B cell (primary cell): ENCODE measurements at regions not wholly inside any gene's neighbourhood (a gene's known extent, or its start where the extent isn't known, plus 50 kb on each side); places are given as distances from the start of the nearest gene placed in this dataset.

Source experiments
- ATAC-seq: fragments of 200-7000 bp; cut with Tn5 transposase; one replicate; pipeline ENCODE4 v1.10.0; 2021; ENCODE audit warnings: low read depth, mild to moderate bottlenecking, moderate number of reproducible peaks, moderate library complexity
- CTCF ChIA-PET: fragments of 350-600 bp; sonication (Branson Sonifier 250); formaldehyde crosslinking; loops from one replicate; lab custom pipeline; 2021; ENCODE audit warnings: antibody characterized with exemption, inconsistent platforms; lab: Charles Lee
- POLR2A ChIA-PET: fragments of 350-600 bp; sonication (Branson Sonifier 250); formaldehyde crosslinking; loops from one replicate; lab custom pipeline; 2021; ENCODE audit warnings: antibody characterized with exemption; lab: Charles Lee
- DNase-seq: peaks from one replicate; pipeline ENCODE4 v3.0.0; 2013
- H2AFZ ChIP-seq: 2 replicates; pipeline ENCODE4 v1.6.1; 2012; ENCODE audit warnings: mild to moderate bottlenecking, low read depth, low read length; ENCODE audit not compliant: insufficient read depth, poor library complexity, severe bottlenecking
- H3K27ac ChIP-seq, 2 donors: 1 replicate in 1 of 2; 2 replicates in 1 of 2; pipeline ENCODE4 v1.5.1; 2012 to 2013; ENCODE audit warnings: low read length in 2 of 2, mild to moderate bottlenecking in 2 of 2, moderate library complexity in 1 of 2
- H3K27me3 ChIP-seq, 4 experiments: fragments of 200-600 bp in 1 of 4; sonication (generic) in 1 of 4; replicated peaks in 1 of 4; 1 replicate in 2 of 4; 2 replicates in 2 of 4; pipeline versions ENCODE4 v1.6.1 to v1.7.0; 2013 to 2016; ENCODE audit warnings: low read length in 3 of 4, mild to moderate bottlenecking in 2 of 4, mixed read lengths in 1 of 4, moderate library complexity in 1 of 4; ENCODE audit not compliant: insufficient read depth in 4 of 4, control insufficient read depth in 3 of 4; ENCODE audit errors: control extremely low read depth in 1 of 4
- H3K36me3 ChIP-seq, 2 experiments: replicated peaks in 1 of 2; 1 replicate in 1 of 2; 2 replicates in 1 of 2; pipeline versions ENCODE4 v1.6.1 to v1.7.1; 2013; ENCODE audit warnings: low read length in 1 of 2; ENCODE audit not compliant: insufficient read depth in 2 of 2, control insufficient read depth in 1 of 2; ENCODE audit errors: control extremely low read depth in 1 of 2, extremely low read depth in 1 of 2
- H3K4me1 ChIP-seq, 2 donors: fragments of 200-600 bp in 1 of 2; sonication (generic) in 1 of 2; 1 replicate in 1 of 2; 2 replicates in 1 of 2; pipeline versions ENCODE4 v1.5.1 to v1.6.1; 2013 to 2017; ENCODE audit warnings: low read length in 2 of 2; ENCODE audit not compliant: control insufficient read depth in 2 of 2, insufficient read depth in 2 of 2
- H3K4me2 ChIP-seq: replicated peaks from 2 replicates; pipeline ENCODE3; 2012; ENCODE audit warnings: mild to moderate bottlenecking, low read depth, low read length; ENCODE audit not compliant: poor library complexity, severe bottlenecking
- H3K4me3 ChIP-seq, 5 experiments: fragments of 200-600 bp in 1 of 5; sonication (generic) in 1 of 5; 1 replicate in 3 of 5; 2 replicates in 2 of 5; pipeline versions ENCODE4 v1.5.1 to v1.7.0; 2011 to 2016; ENCODE audit warnings: low read length in 4 of 5, mild to moderate bottlenecking in 4 of 5, low read depth in 2 of 5, control low read depth in 1 of 5, moderate library complexity in 1 of 5; ENCODE audit not compliant: insufficient read depth in 1 of 5; ENCODE audit errors: control extremely low read depth in 1 of 5, extremely low read depth in 1 of 5
- H3K79me2 ChIP-seq: fragments of 200-600 bp; sonication (generic); one replicate; pipeline ENCODE4 v1.6.0; 2016; ENCODE audit warnings: low read length; ENCODE audit not compliant: control insufficient read depth, insufficient read depth
- H3K9ac ChIP-seq: fragments of 200-600 bp; sonication (generic); 2 replicates; pipeline ENCODE4 v1.6.1; 2017; ENCODE audit warnings: mild to moderate bottlenecking, low read length, moderate library complexity
- H3K9me3 ChIP-seq, 3 donors: one replicate each; pipeline versions ENCODE4 v1.6.1 to v1.7.1; 2013; ENCODE audit warnings: low read length in 2 of 3; ENCODE audit not compliant: control insufficient read depth in 2 of 3, insufficient read depth in 1 of 3; ENCODE audit errors: control extremely low read depth in 1 of 3
- H4K20me1 ChIP-seq: 2 replicates; pipeline ENCODE4 v1.6.0; 2012; ENCODE audit warnings: mild to moderate bottlenecking, low read length; ENCODE audit not compliant: insufficient read depth, control insufficient read depth, poor library complexity, severe bottlenecking
- H3K27ac Mint-ChIP-seq: one replicate; pipeline ENCODE4 v1.8.0; 2021; ENCODE audit warnings: mixed read lengths
- H3K27me3 Mint-ChIP-seq: one replicate; pipeline ENCODE4 v1.8.0; 2021; ENCODE audit warnings: mixed read lengths
- H3K4me1 Mint-ChIP-seq: one replicate; pipeline ENCODE4 v1.8.0; 2021; ENCODE audit warnings: mixed read lengths
- H3K4me3 Mint-ChIP-seq: one replicate; pipeline ENCODE4 v1.8.0; 2021; ENCODE audit warnings: mixed read lengths
- H3K9me3 Mint-ChIP-seq: one replicate; pipeline ENCODE4 v1.8.0; 2022; ENCODE audit warnings: mixed read lengths; ENCODE audit not compliant: insufficient read depth
- CTCF ChIP-seq: fragments of 200-600 bp; IDR thresholded peaks from one replicate; pipeline ENCODE4 v1.8.0; 2022; ENCODE audit warnings: antibody characterized with exemption, mild to moderate bottlenecking
- EZH2 ChIP-seq: IDR thresholded peaks from 2 replicates; pipeline ENCODE4 v1.6.1; 2012; ENCODE audit warnings: borderline replicate concordance, low read depth, mild to moderate bottlenecking, moderate library complexity, low read length; ENCODE audit not compliant: insufficient read depth, poor library complexity, severe bottlenecking
- WGBS: methylation state at CpG from one replicate; pipeline ENCODE4 v1.1.5; 2013; ENCODE audit warnings: missing lambda C conversion rate; ENCODE audit not compliant: insufficient coverage; 5-methylcytosine and 5-hydroxymethylcytosine counted together
- intact Hi-C: fragments of 100-400 bp; cut with micrococcal nuclease; formaldehyde crosslinking; loops from one replicate; pipeline ENCODE4 v1.10.0; 2022

GRCh38 chr11:122310766-122311165, 194.8 kb upstream of the BLID start:
- no peak overlapping the region for H3K27ac ChIP-seq
- H2AFZ ChIP-seq, result no peak overlapping the region
- Mint-ChIP-seq H3K9me3 (no peaks in the 10 kb centered on the region), H3K4me1 (no peaks in the 10 kb centered on the region), H3K27me3 (peaks cover 3% of the 10 kb centered on the region), H3K27ac (no peak overlapping the region), H3K4me3 (no peak overlapping the region)
- no peak for DNase-seq
- H3K9me3 ChIP-seq, result no peaks in the 10 kb centered on the region
- H3K4me2 ChIP-seq, result no peak overlapping the region
- no peaks in the 10 kb centered on the region for H3K27me3 ChIP-seq
- H4K20me1 ChIP-seq, result no peaks in the 10 kb centered on the region
- no peak overlapping the region for H3K4me3 ChIP-seq
- intact Hi-C loops, result no loop called here
- no peaks in the 10 kb centered on the region for H3K79me2 ChIP-seq
- ChIA-PET CTCF (interaction anchor here (0.5 kb wide), 1 partner anchor 24 kb away, joined by 5 read pairs; no protein-coding TSS in a partner anchor), POLR2A (no interaction called here)
- WGBS, result no CpG with 5 or more reads among the region's 5 CpGs
- H3K4me1 ChIP-seq, result no peaks in the 10 kb centered on the region
- no peak overlapping the region for H3K9ac ChIP-seq
- TF ChIP-seq CTCF, result no peak
- TF ChIP-seq EZH2, result no peak
- H3K36me3 ChIP-seq, result no peaks in the 10 kb centered on the region
- no peak for ATAC-seq

GRCh38 chr11:122309262-122309925, 193.4 kb upstream of the BLID start:
- Mint-ChIP-seq H3K4me1 (no peaks in the 10 kb centered on the region), H3K9me3 (no peaks in the 10 kb centered on the region), H3K27ac (no peak overlapping the region), H3K4me3 (no peak overlapping the region), H3K27me3 (peaks cover 3% of the 10 kb centered on the region)
- no peak overlapping the region for H3K4me3 ChIP-seq
- H3K9me3 ChIP-seq, result no peaks in the 10 kb centered on the region
- CTCF ChIA-PET, result no interaction called here
- no peak for TF ChIP-seq EZH2
- TF ChIP-seq CTCF, result no peak
- H3K36me3 ChIP-seq, result no peaks in the 10 kb centered on the region
- POLR2A ChIA-PET, result no interaction called here
- intact Hi-C loops, result no loop called here
- WGBS, result 90% methylated on average over 6 of the region's 17 CpGs
- ATAC-seq (no peak), DNase-seq (no peak)
- no peak overlapping the region for H3K4me2 ChIP-seq
- H4K20me1 ChIP-seq, result no peaks in the 10 kb centered on the region
- H3K9ac ChIP-seq, result no peak overlapping the region
- no peak overlapping the region for H3K27ac ChIP-seq
- no peaks in the 10 kb centered on the region for H3K27me3 ChIP-seq
- H3K4me1 ChIP-seq, result no peaks in the 10 kb centered on the region
- no peaks in the 10 kb centered on the region for H3K79me2 ChIP-seq
- H2AFZ ChIP-seq, result no peak overlapping the region
